Neural progenitor cell (in vitro differentiated cells): ENCODE measurements at regions not wholly inside any gene's neighbourhood (a gene's known extent, or its start where the extent isn't known, plus 50 kb on each side); places are given as distances from the start of the nearest gene placed in this dataset.
"Not testable (repeated sequence)": the region's sequence is repeated elsewhere in the genome, so short reads cannot be mapped to it uniquely, and the experiment has no call there.

Experiments used
- DNase-seq: peaks from one replicate; pipeline ENCODE4 v3.0.0-alpha.2; 2016; ENCODE audit warnings: low spot score
- H2AFZ ChIP-seq: fragments of 200-600 bp; sonication (generic); replicated peaks from 2 replicates; pipeline ENCODE4 v1.6.1; 2016; ENCODE audit warnings: antibody characterized with exemption
- H3F3A ChIP-seq: fragments of 200-600 bp; sonication (generic); 2 replicates; pipeline ENCODE4 v1.6.1; 2016; ENCODE audit warnings: antibody characterized with exemption, low read depth
- H3K27ac ChIP-seq: fragments of 200-600 bp; sonication (generic); 2 replicates; pipeline ENCODE4 v1.5.1; 2016; ENCODE audit warnings: mild to moderate bottlenecking
- H3K27me3 ChIP-seq: fragments of 200-600 bp; sonication (generic); 2 replicates; pipeline ENCODE4 v1.6.1; 2016; ENCODE audit warnings: mild to moderate bottlenecking, moderate library complexity
- H3K36me3 ChIP-seq: fragments of 200-600 bp; sonication (generic); 2 replicates; pipeline ENCODE4 v1.5.1; 2016
- H3K4me1 ChIP-seq: fragments of 200-600 bp; sonication (generic); 2 replicates; pipeline ENCODE4 v1.6.1; 2016; ENCODE audit warnings: mixed run types
- H3K4me2 ChIP-seq: fragments of 200-600 bp; sonication (generic); 2 replicates; pipeline ENCODE4 v1.6.1; 2016
- H3K4me3 ChIP-seq: fragments of 200-600 bp; sonication (generic); 2 replicates; pipeline ENCODE4 v1.5.1; 2016
- H3K79me2 ChIP-seq: fragments of 200-600 bp; sonication (generic); 2 replicates; pipeline ENCODE4 v1.6.1; 2016; ENCODE audit warnings: low read depth
- H3K9ac ChIP-seq: fragments of 200-600 bp; sonication (generic); 2 replicates; pipeline ENCODE4 v1.6.1; 2016
- H3K9me3 ChIP-seq: fragments of 200-600 bp; sonication (generic); 2 replicates; pipeline ENCODE4 v1.5.1; 2016; ENCODE audit warnings: low read depth
- H4K20me1 ChIP-seq: fragments of 200-600 bp; sonication (generic); 2 replicates; pipeline ENCODE4 v1.6.1; 2016; ENCODE audit warnings: low read depth
- H3K27ac Mint-ChIP-seq: 3 replicates; pipeline ENCODE4 v1.8.0; 2021; ENCODE audit warnings: mixed read lengths
- H3K27me3 Mint-ChIP-seq: 2 replicates; pipeline ENCODE4 v1.8.0; 2022; ENCODE audit warnings: low read depth, mild to moderate bottlenecking, inconsistent platforms, moderate library complexity, mixed read lengths; ENCODE audit not compliant: insufficient read depth
- H3K36me3 Mint-ChIP-seq: 3 replicates; pipeline ENCODE4 v1.8.0; 2021; ENCODE audit warnings: mixed read lengths
- H3K4me1 Mint-ChIP-seq: 3 replicates; pipeline ENCODE4 v1.8.0; 2021; ENCODE audit warnings: mixed read lengths
- H3K4me3 Mint-ChIP-seq: 3 replicates; pipeline ENCODE4 v1.8.0; 2021; ENCODE audit warnings: mild to moderate bottlenecking, moderate library complexity, mixed read lengths
- H3K9me3 Mint-ChIP-seq: 3 replicates; pipeline ENCODE4 v1.8.0; 2020; ENCODE audit warnings: mixed read lengths
- EZH2 ChIP-seq: fragments of 200-600 bp; sonication (generic); IDR thresholded peaks from 2 replicates; pipeline ENCODE4 v1.6.1; 2017; ENCODE audit warnings: antibody characterized with exemption, mild to moderate bottlenecking, moderate library complexity
- EZH2phosphoT487 ChIP-seq: fragments of 200-600 bp; sonication (generic); IDR thresholded peaks from 2 replicates; pipeline ENCODE4 v1.6.1; 2017; ENCODE audit warnings: antibody characterized with exemption
- TF ChIP-seq, protein P1 (sequence below): fragments of 200-600 bp; sonication (generic); IDR thresholded peaks from 2 replicates; pipeline ENCODE4 v1.5.1; 2017; ENCODE audit warnings: antibody characterized with exemption, mild to moderate bottlenecking

DNA sequence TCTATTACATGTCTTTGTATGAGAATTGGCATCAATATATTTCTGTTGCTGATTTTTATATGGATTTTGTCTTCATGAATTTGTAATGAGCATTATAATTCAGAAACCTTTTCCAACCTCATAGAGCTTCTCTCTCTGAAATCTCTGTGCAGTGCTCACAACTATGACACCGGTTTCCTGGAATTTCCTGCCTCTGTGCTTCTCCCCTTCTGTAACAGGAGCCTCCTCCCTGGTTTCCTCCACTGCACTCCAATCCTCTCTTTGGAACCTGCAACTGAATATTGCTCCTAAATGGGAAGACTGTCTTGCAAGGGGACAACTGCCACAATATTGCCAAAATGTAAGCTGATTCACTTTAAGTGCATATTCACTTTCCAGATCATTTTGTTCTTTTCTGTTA lies 1147.9 kb downstream of the UQCRFS1 start:
- TF ChIP-seq, protein P1, sequence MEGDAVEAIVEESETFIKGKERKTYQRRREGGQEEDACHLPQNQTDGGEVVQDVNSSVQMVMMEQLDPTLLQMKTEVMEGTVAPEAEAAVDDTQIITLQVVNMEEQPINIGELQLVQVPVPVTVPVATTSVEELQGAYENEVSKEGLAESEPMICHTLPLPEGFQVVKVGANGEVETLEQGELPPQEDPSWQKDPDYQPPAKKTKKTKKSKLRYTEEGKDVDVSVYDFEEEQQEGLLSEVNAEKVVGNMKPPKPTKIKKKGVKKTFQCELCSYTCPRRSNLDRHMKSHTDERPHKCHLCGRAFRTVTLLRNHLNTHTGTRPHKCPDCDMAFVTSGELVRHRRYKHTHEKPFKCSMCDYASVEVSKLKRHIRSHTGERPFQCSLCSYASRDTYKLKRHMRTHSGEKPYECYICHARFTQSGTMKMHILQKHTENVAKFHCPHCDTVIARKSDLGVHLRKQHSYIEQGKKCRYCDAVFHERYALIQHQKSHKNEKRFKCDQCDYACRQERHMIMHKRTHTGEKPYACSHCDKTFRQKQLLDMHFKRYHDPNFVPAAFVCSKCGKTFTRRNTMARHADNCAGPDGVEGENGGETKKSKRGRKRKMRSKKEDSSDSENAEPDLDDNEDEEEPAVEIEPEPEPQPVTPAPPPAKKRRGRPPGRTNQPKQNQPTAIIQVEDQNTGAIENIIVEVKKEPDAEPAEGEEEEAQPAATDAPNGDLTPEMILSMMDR = no peak
- no peak for TF ChIP-seq EZH2
- H3K9me3 ChIP-seq = no peaks in the 10 kb centered on the region
- H3K4me1 ChIP-seq = no peaks in the 10 kb centered on the region
- no peaks in the 10 kb centered on the region for H3K27me3 ChIP-seq
- no peak overlapping the region for H3K9ac ChIP-seq
- Mint-ChIP-seq H3K4me3 (no peak overlapping the region), H3K27me3 (peaks cover 3% of the 10 kb centered on the region), H3K36me3 (no peaks in the 10 kb centered on the region), H3K27ac (no peak overlapping the region), H3K4me1 (peaks cover 10% of the 10 kb centered on the region), H3K9me3 (peaks cover 7% of the 10 kb centered on the region)
- H3K79me2 ChIP-seq = no peaks in the 10 kb centered on the region
- no peak overlapping the region for H2AFZ ChIP-seq
- DNase-seq = no peak
- no peaks in the 10 kb centered on the region for H4K20me1 ChIP-seq
- no peak overlapping the region for H3K4me2 ChIP-seq
- no peaks in the 10 kb centered on the region for H3K36me3 ChIP-seq
- H3K27ac ChIP-seq = no peak overlapping the region
- no peak overlapping the region for H3K4me3 ChIP-seq
- H3F3A ChIP-seq = no peaks in the 10 kb centered on the region

DNA sequence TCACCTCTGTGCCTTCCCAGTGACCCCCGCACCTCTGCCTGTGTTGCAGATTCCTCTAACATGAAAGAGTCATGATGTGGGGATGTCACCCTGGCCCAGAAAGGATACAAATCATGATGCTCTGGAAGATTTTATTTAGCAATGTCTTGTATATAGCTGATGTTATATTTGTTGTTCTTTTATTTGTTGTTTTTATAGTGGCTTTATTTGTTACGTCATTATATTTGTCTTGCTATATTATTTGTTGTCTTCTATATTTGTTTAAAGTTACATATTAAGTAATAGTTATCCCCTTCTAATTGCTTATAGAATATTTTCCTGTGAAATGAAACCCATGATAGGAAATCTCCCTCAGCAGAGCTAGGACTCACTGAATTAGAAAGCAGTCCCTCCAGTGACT lies 1149.2 kb downstream of the UQCRFS1 start:
- Histone ChIP-seq H3K4me1 (no peaks in the 10 kb centered on the region), H3K36me3 (no peaks in the 10 kb centered on the region), H3K4me3 (no peak overlapping the region), H4K20me1 (no peaks in the 10 kb centered on the region), H3K4me2 (no peak overlapping the region), H3K9ac (no peak overlapping the region), H3K27me3 (no peaks in the 10 kb centered on the region), H3K9me3 (no peaks in the 10 kb centered on the region), H3K27ac (no peak overlapping the region), H3F3A (no peaks in the 10 kb centered on the region), H2AFZ (no peak overlapping the region), H3K79me2 (no peaks in the 10 kb centered on the region)
- Mint-ChIP-seq H3K27me3 (peaks cover 3% of the 10 kb centered on the region), H3K4me3 (no peak overlapping the region), H3K4me1 (peaks cover 10% of the 10 kb centered on the region), H3K36me3 (no peaks in the 10 kb centered on the region), H3K9me3 (peaks cover 7% of the 10 kb centered on the region), H3K27ac (no peak overlapping the region)
- TF ChIP-seq, protein P1 = no peak
- TF ChIP-seq EZH2 = no peak
- no peak for TF ChIP-seq EZH2phosphoT487
- DNase-seq = no peak

DNA sequence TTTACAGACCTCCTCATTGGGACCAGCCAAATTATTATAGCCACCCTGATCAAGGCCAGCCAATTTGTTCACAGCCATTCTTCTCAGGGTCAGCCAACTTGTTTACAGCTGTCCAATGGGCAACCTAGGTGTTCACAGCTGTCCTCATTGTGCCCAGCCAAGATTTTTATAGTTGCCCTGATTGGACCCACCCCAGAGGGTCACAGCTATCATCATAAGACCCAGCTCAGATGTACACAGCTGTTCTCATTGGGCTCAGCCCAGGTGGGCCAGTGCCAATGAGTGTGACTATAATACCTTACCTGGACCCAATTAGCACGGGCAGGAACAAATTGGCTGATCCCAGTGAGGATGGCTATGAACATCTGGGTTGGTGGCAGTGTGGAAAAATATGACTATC lies 1151.8 kb downstream of the UQCRFS1 start:
- Histone ChIP-seq H3F3A (no peaks in the 10 kb centered on the region), H3K9me3 (no peaks in the 10 kb centered on the region), H3K4me2 (no peak overlapping the region), H3K79me2 (no peaks in the 10 kb centered on the region), H3K4me1 (no peaks in the 10 kb centered on the region), H3K36me3 (no peaks in the 10 kb centered on the region), H3K9ac (no peak overlapping the region), H3K4me3 (no peak overlapping the region), H4K20me1 (no peaks in the 10 kb centered on the region), H3K27ac (no peak overlapping the region), H3K27me3 (no peaks in the 10 kb centered on the region), H2AFZ (no peak overlapping the region)
- H3K4me1 Mint-ChIP-seq = peaks cover 10% of the 10 kb centered on the region
- H3K27ac Mint-ChIP-seq = no peak overlapping the region
- peaks cover 4% of the 10 kb centered on the region for H3K9me3 Mint-ChIP-seq
- no peak overlapping the region for H3K4me3 Mint-ChIP-seq
- no peak for DNase-seq
- peaks cover 3% of the 10 kb centered on the region for H3K27me3 Mint-ChIP-seq
- TF ChIP-seq, protein P1 = no peak
- no peak for TF ChIP-seq EZH2
- no peak for TF ChIP-seq EZH2phosphoT487
- no peaks in the 10 kb centered on the region for H3K36me3 Mint-ChIP-seq

DNA sequence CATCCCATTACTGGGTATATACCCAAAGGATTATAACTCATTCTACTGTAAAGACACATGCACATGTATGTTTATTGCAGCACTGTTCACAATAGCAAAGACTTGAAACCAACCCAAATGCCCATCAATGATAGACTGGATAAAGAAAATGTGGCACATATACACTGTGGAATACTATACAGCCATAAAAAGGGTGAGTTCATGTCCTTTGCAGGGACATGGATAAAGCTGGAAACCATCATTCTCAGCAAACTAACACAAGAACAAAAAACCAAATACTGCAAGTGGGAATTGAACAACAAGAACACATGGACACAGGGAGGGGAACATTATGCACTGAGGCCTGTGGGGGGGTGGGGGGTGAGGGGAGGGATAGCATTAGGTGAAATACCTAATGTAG lies 1155.9 kb downstream of the UQCRFS1 start:
- H3K4me3 Mint-ChIP-seq = not testable (repeated sequence)

More for the DNA sequence above, 1155.9 kb downstream of the UQCRFS1 start:
- H3K4me2 ChIP-seq, H3F3A ChIP-seq, H3K4me1 ChIP-seq, H3K27me3 Mint-ChIP-seq, H3K4me3 ChIP-seq, H3K4me1 Mint-ChIP-seq, H3K27ac ChIP-seq, H2AFZ ChIP-seq, H3K79me2 ChIP-seq, H3K36me3 ChIP-seq, H3K27me3 ChIP-seq, DNase-seq, H4K20me1 ChIP-seq, H3K9ac ChIP-seq, H3K27ac Mint-ChIP-seq, H3K36me3 Mint-ChIP-seq, H3K9me3 ChIP-seq, H3K9me3 Mint-ChIP-seq: not testable (repeated sequence)
